ENCODE measurements at regions not wholly inside any gene's neighbourhood (a gene's known extent, or its start where the extent isn't known, plus 50 kb on each side); places are given as distances from the start of the nearest gene placed in this dataset.

- Histone ChIP-seq H3K27me3 (ENCODE audit: control insufficient read depth, insufficient read depth, low read length) (no peaks in the 10 kb centered on the region), H2BK120ac (ENCODE audit: low read depth, low read length) (no peak overlapping the region), H2AK5ac (ENCODE audit: low read depth, low read length) (no peak overlapping the region), H4K5ac (ENCODE audit: low read depth, low read length) (no peak overlapping the region), H2BK5ac (ENCODE audit: low read depth, low read length, poor library complexity, severe bottlenecking) (no peak overlapping the region), H3K9me3 (ENCODE audit: control insufficient read depth, insufficient read depth, low read length) (no peaks in the 10 kb centered on the region), H2BK20ac (ENCODE audit: low read depth, low read length) (no peak overlapping the region), H3K14ac (replicated peaks; ENCODE audit: low read depth, low read length) (no peak overlapping the region), H2BK15ac (ENCODE audit: low read depth, low read length) (no peak overlapping the region), H4K8ac (ENCODE audit: low read depth in 2 of 2, low read length in 2 of 2) (no peak overlapping the region), H3K27ac (ENCODE audit: insufficient read depth, low read length) (no peak overlapping the region), H3K9me1 (ENCODE audit: insufficient read depth, low read length) (no peaks in the 10 kb centered on the region), H3K56ac (ENCODE audit: extremely low read depth, insufficient read depth, low read length) (no peak overlapping the region), H4K91ac (ENCODE audit: insufficient read depth, low read depth, low read length) (no peak overlapping the region), H2AK9ac (replicated peaks; ENCODE audit: low read depth, low read length, poor library complexity) (no peak overlapping the region), H3K18ac (ENCODE audit: low read depth, low read length) (no peak overlapping the region), H3K9ac (ENCODE audit: low read depth, low read length) (no peak overlapping the region), H3K79me1 (ENCODE audit: low read depth in 1 of 2, low read length in 2 of 2) (no peaks in the 10 kb centered on the region), H3K4me3 (ENCODE audit: insufficient read depth, low read depth, low read length) (no peak overlapping the region), H2AFZ (replicated peaks; ENCODE audit: low read length, poor library complexity) (no peak overlapping the region), H4K20me1 (ENCODE audit: insufficient read depth, low read length) (no peaks in the 10 kb centered on the region), H3K36me3 (ENCODE audit: control insufficient read depth, insufficient read depth, low read length) (no peaks in the 10 kb centered on the region), H3K4ac (ENCODE audit: low read depth, low read length) (no peak overlapping the region), H3K23ac (ENCODE audit: low read depth, low read length) (no peak overlapping the region), H3K4me2 (ENCODE audit: low read depth, low read length) (no peak overlapping the region), H3K4me1 (ENCODE audit: control insufficient read depth, insufficient read depth, low read length) (no peaks in the 10 kb centered on the region)
- intact Hi-C loops (cut with micrococcal nuclease) (no loop called here), in situ Hi-C loops (cut with MboI; ENCODE audit: low sequenced_read_pairs) (no loop called here), dilution Hi-C loops (cut with HindIII; ENCODE audit: low sequenced_read_pairs, unreplicated experiment) (no loop called here)
- DNase-seq (no peak), ATAC-seq (ENCODE audit: low read depth) (no peak)
- CTCF ChIA-PET, result no interaction called here
- BruUV-seq (replicated peaks), result no TSS peak
- TF ChIP-seq MXI1 (IDR thresholded peaks at IDR 0.05; ENCODE audit: borderline replicate concordance, low read depth, low read length) (no peak), NFE2L2 (IDR thresholded peaks at IDR 0.05; ENCODE audit: low read depth, low read length) (no peak), FOS (IDR thresholded peaks at IDR 0.05; ENCODE audit: low read depth, low read length) (no peak)
- WGBS, 2 experiments (ENCODE audit: extremely low coverage in 2 of 2, insufficient read length in 1 of 2), result no CpG with 5 or more reads among the region's 1 CpG
- POLR2A ChIA-PET (ENCODE audit: unreplicated experiment), result no interaction called here
These were observed 225.8 kb upstream of the KIRREL3 start for GRCh38 chr11:127226380-127226779.
